ENCODE measurements at regions not wholly inside any gene's neighbourhood (a gene's known extent, or its start where the extent isn't known, plus 50 kb on each side); places are given as distances from the start of the nearest gene placed in this dataset.

GRCh38 chr7:12110425-12110824 lies 100.7 kb upstream of the TMEM106B start:
- no peak overlapping the region for H3K27ac ChIP-seq (replicated peaks)
- TF ChIP-seq POLR2AphosphoS5 (IDR thresholded peaks at IDR 0.05; ENCODE audit: low read depth) (no peak), REST (IDR thresholded peaks at IDR 0.05; ENCODE audit: insufficient replicate concordance, low read depth) (no peak), GABPA (IDR thresholded peaks at IDR 0.05; ENCODE audit: low read depth) (no peak), CTCF (IDR thresholded peaks at IDR 0.05; ENCODE audit: insufficient read depth, low read length) (no peak), SPI1 (IDR thresholded peaks at IDR 0.05; ENCODE audit: borderline replicate concordance, low read depth) (no peak)
- peaks cover 17% of the 10 kb centered on the region for H3K27me3 ChIP-seq (ENCODE audit: insufficient read depth, poor library complexity, severe bottlenecking)
- no peak overlapping the region for H3K4me3 ChIP-seq (replicated peaks; ENCODE audit: insufficient read depth, low read length)
- DNase-seq (ENCODE audit: low read depth in 1 of 2, low spot score in 1 of 2) = no peak

GRCh38 chr7:12111422-12112405 lies 99.4 kb upstream of the TMEM106B start:
- DNase-seq (ENCODE audit: low read depth in 1 of 2, low spot score in 1 of 2) = no peak
- TF ChIP-seq GABPA (IDR thresholded peaks at IDR 0.05; ENCODE audit: low read depth) (no peak), SPI1 (IDR thresholded peaks at IDR 0.05; ENCODE audit: borderline replicate concordance, low read depth) (no peak), REST (IDR thresholded peaks at IDR 0.05; ENCODE audit: insufficient replicate concordance, low read depth) (no peak), CTCF (IDR thresholded peaks at IDR 0.05; ENCODE audit: insufficient read depth, low read length) (no peak), POLR2AphosphoS5 (IDR thresholded peaks at IDR 0.05; ENCODE audit: low read depth) (no peak)
- H3K27me3 ChIP-seq (ENCODE audit: insufficient read depth, poor library complexity, severe bottlenecking) = peaks cover 17% of the 10 kb centered on the region
- no peak overlapping the region for H3K4me3 ChIP-seq (replicated peaks; ENCODE audit: insufficient read depth, low read length)
- H3K27ac ChIP-seq (replicated peaks) = no peak overlapping the region

- H3K4me3 ChIP-seq (replicated peaks; ENCODE audit: insufficient read depth, low read length) = no peak overlapping the region
- TF ChIP-seq POLR2AphosphoS5 (IDR thresholded peaks at IDR 0.05; ENCODE audit: low read depth) (no peak), REST (IDR thresholded peaks at IDR 0.05; ENCODE audit: insufficient replicate concordance, low read depth) (no peak), CTCF (IDR thresholded peaks at IDR 0.05; ENCODE audit: insufficient read depth, low read length) (no peak), GABPA (IDR thresholded peaks at IDR 0.05; ENCODE audit: low read depth) (no peak), SPI1 (IDR thresholded peaks at IDR 0.05; ENCODE audit: borderline replicate concordance, low read depth) (no peak)
- no peak overlapping the region for H3K27ac ChIP-seq (replicated peaks)
- no peak for DNase-seq (ENCODE audit: low read depth in 1 of 2, low spot score in 1 of 2)
- peaks cover 3% of the 10 kb centered on the region for H3K27me3 ChIP-seq (ENCODE audit: insufficient read depth, poor library complexity, severe bottlenecking)
Measured at GRCh38 chr7:12117170-12117569, 93.9 kb upstream of the TMEM106B start.
